ENCODE measurements at regions not wholly inside any gene's neighbourhood (a gene's known extent, or its start where the extent isn't known, plus 50 kb on each side); places are given as distances from the start of the nearest gene placed in this dataset.

DNA sequence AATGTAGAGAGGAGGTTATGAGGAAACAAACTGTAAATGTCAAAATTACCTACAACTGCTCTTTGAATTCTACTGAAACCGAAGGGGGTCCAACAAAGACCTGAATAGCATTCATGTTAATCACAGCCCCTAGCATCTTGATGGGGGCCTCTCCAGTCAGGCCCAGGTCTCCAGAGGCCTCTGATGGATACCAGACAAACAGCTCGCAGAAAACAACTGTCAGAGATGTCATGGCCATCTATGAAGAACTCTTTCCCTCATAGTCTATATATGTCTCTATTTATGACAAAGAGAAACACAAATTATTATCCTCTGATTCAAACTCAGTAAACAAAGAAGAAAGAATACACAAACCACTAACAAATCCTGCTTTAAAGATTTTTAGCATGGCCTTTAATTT is 432.6 kb downstream of the CAAP1 start:
- Mint-ChIP-seq H3K27ac (no peak overlapping the region), H3K4me3 (no peak overlapping the region), H3K9me3 (no peaks in the 10 kb centered on the region), H3K4me1 (no peaks in the 10 kb centered on the region), H3K36me3 (no peaks in the 10 kb centered on the region), H3K27me3 (no peaks in the 10 kb centered on the region)
- ATAC-seq (ENCODE audit: low read depth) (no peak), DNase-seq (ENCODE audit: low spot score in 2 of 2) (no peak)

DNA sequence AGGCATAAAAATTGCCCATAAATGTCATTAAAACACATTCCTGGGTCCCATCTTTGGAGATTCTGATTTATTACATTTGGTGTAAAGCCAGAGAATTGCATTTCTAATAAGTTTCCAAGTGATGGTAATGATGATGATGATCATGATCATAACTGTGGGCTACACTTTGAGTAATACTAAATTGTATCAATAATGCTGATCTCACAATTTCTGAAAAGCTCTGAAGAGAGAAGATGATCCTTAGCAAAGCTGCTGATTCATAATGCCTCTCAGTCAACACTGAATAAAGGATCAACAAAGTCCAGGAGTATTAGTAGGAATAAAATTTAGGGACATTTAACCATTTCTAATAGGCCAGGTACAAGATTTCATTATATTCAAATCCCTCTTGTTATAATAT is 434.5 kb downstream of the CAAP1 start:
- Mint-ChIP-seq H3K4me1 (no peaks in the 10 kb centered on the region), H3K4me3 (no peak overlapping the region), H3K9me3 (no peaks in the 10 kb centered on the region), H3K36me3 (no peaks in the 10 kb centered on the region), H3K27me3 (no peaks in the 10 kb centered on the region), H3K27ac (no peak overlapping the region)
- DNase-seq (ENCODE audit: low spot score in 2 of 2): no peak
- no peak for ATAC-seq (ENCODE audit: low read depth)

DNA sequence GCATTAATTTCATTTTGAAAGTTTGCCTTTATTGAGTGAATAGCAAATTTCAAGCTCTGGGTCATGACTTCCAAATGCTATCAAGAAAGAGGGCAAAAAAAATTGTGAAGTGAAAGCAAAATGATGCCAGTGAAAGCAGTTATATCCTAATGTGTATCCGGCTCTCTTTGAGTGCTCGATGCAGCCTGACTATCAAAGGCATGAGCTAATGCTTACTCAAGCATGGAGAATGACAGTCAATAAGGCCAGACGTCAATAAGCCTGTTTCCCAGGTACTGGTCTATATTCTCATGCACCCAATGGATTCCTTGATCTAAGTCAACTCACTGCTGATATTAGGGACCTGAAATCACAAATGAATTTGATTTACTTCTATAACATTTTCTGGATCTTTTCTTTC is 435.5 kb downstream of the CAAP1 start:
- H3K36me3 Mint-ChIP-seq: no peaks in the 10 kb centered on the region
- H3K27ac Mint-ChIP-seq: no peak overlapping the region
- ATAC-seq (ENCODE audit: low read depth) (no peak), DNase-seq (ENCODE audit: low spot score in 2 of 2) (no peak)
- H3K9me3 Mint-ChIP-seq: peaks cover 4% of the 10 kb centered on the region
- H3K27me3 Mint-ChIP-seq: no peaks in the 10 kb centered on the region
- no peaks in the 10 kb centered on the region for H3K4me1 Mint-ChIP-seq
- H3K4me3 Mint-ChIP-seq: no peak overlapping the region

DNA sequence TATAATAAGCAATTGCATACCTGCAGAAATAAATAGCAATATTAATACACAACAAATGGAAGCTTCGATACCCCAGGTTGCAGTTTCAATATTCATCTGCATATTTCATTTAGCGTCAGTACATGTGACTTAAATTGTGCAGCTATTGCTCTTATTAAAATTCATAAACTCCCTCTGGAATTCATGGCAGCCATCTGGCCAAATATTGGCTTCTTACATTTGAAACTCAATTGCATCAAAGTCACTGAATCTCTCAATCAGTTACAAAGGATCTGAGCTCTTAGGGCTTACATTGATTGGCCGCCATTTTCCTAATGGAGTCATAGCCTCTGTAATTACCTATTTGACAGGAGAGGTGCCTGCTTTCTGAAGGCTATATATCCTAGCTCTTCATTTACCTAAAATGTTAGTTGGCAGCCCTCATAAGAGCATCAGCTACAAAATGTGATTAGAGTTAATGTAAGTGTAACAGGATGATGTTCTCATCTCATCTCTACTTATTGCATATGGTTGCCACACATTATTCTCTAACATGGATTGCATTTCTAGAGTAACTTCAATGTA is 453.5 kb downstream of the CAAP1 start:
- H3K36me3 Mint-ChIP-seq: no peaks in the 10 kb centered on the region
- H3K27me3 Mint-ChIP-seq: no peaks in the 10 kb centered on the region
- no peak for ATAC-seq (ENCODE audit: low read depth)

DNA sequence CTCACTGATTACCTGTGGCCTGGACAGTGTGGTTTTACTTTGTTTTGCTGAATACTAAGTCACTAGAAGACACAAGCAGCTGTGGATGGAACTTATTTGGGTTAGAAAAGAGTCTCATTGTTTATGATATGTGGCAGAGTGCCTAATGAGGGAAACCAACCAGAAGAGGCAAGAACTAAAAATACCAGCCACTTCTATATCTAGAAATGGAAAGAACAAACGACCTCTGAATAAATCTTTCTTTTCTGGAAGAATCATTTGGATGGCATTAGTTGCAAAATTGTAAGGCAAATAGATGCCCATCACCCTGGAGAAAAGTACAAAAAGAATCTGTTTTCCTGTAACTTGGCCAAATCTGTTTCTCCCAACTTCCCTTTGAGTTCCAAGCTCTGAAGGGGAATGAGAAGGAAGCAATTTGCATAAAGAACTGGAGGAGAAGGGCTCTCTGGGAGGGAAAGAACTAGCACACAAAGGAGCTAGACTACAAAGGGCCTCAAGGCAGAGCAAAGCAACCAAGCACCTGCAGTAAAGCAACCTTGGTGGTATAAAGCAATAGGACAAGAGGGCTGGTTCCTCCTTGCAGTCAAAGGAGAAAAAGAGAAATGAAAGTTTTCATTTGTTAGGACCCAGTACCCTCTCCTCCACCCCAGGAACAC is 455.4 kb downstream of the CAAP1 start:
- Mint-ChIP-seq H3K4me3 (no peak overlapping the region), H3K36me3 (no peaks in the 10 kb centered on the region), H3K27ac (no peak overlapping the region), H3K9me3 (peaks cover 5% of the 10 kb centered on the region), H3K27me3 (no peaks in the 10 kb centered on the region), H3K4me1 (no peaks in the 10 kb centered on the region)
- DNase-seq (ENCODE audit: low spot score in 2 of 2) (no peak), ATAC-seq (ENCODE audit: low read depth) (no peak)

More for the DNA sequence above, 453.5 kb downstream of the CAAP1 start:
- peaks cover 5% of the 10 kb centered on the region for H3K9me3 Mint-ChIP-seq
- no peak overlapping the region for H3K4me3 Mint-ChIP-seq
- H3K27ac Mint-ChIP-seq: no peak overlapping the region
- no peaks in the 10 kb centered on the region for H3K4me1 Mint-ChIP-seq
- no peak for DNase-seq (ENCODE audit: low spot score in 2 of 2)

DNA sequence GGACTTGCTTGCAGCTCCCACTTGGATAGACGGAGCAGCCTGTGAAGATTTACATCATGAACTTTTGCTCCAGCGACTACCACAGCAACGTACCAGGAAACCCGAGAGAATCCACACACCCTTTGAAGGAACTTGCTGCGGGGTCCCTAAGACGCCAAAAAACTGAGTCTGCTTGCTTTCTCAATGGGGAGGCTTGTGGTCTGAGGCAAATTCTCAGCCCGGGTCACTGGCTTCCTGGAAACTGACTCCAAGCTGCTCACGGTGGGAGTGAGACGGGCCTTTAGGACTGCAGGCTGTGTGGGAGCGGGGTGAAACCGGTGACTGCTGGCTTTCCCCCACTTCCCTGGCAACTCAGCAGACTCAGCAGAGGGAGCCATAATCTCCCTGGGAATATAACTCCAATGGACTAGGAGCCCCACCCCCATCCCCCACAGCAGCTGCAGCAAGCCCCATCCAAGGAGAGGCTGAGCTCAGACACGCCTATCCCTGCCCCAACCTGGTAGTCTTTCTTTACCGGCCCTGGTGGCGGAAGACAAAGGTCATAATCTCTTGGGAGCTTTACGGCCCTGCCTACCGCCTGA is 466.0 kb downstream of the CAAP1 start:
- Mint-ChIP-seq H3K4me3 (no peak overlapping the region), H3K9me3 (peaks cover 4% of the 10 kb centered on the region), H3K27me3 (no peaks in the 10 kb centered on the region), H3K27ac (no peak overlapping the region), H3K36me3 (no peaks in the 10 kb centered on the region), H3K4me1 (no peaks in the 10 kb centered on the region)
- ATAC-seq (ENCODE audit: low read depth) (no peak), DNase-seq (ENCODE audit: low spot score in 2 of 2) (no peak)

DNA sequence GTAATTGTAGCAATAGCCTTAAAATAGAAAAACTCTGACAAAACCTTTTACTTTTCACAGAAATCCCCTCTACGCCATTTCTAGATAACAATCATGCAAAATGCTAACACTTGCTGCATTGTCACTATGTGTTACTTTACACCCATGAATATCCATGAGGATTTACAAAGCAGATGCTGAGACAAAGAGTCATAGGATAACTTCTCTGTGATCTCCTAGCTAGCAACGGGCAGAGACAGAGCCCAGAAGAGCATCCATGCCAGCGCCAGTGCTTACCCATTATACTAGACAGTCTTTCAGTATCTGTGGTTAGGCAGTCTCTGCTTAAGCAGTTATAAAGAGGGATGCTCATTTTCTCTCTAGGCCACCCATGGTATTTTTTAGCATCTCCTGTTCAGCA is 474.1 kb downstream of the CAAP1 start:
- DNase-seq (ENCODE audit: low spot score in 2 of 2) (no peak), ATAC-seq (ENCODE audit: low read depth) (no peak)
- no peak overlapping the region for H3K27ac Mint-ChIP-seq
- no peaks in the 10 kb centered on the region for H3K4me1 Mint-ChIP-seq
- H3K9me3 Mint-ChIP-seq: peaks cover 1% of the 10 kb centered on the region
- no peaks in the 10 kb centered on the region for H3K36me3 Mint-ChIP-seq
- H3K27me3 Mint-ChIP-seq: no peaks in the 10 kb centered on the region
- no peak overlapping the region for H3K4me3 Mint-ChIP-seq

DNA sequence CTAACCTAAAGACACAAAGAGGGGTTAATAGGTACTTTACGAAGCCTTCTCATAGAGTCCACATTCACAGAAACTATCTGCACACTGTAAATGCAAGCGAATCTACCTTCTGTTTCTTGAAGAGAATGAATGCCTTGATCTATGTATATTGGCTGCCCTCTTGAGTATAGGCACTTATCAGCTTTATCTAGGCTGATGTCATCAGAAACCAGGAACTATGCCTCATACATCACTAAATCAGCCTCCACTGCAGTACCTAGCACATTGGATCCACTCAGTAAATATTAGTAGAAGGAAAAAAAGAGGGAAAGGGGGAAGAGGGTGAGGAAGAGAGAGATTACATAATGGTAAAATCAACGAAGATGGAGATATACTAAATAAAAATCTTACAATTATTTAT is 477.1 kb downstream of the CAAP1 start:
- Mint-ChIP-seq H3K9me3 (peaks cover 3% of the 10 kb centered on the region), H3K4me1 (no peaks in the 10 kb centered on the region), H3K4me3 (no peak overlapping the region), H3K36me3 (no peaks in the 10 kb centered on the region), H3K27me3 (no peaks in the 10 kb centered on the region), H3K27ac (no peak overlapping the region)
- DNase-seq (ENCODE audit: low spot score in 2 of 2): no peak
- no peak for ATAC-seq (ENCODE audit: low read depth)

DNA sequence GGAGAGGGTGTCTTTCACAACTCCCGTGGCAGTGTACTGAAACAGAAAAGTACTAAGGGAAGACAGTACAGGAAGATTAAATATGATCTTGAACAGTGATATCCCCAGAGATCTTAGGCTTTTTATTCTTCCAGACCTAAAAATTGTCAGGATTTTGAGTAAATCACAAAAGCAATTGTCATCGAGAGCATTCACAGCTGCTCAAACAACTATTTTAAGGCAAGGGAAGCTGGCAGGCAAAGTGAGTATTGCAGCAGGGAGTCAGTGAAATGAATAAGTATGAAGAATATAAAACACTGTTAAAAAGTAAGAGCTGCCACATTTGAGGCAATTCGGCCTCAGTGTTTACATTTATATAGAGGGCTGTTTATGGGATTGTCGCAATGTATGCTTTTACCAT is 479.0 kb downstream of the CAAP1 start:
- Mint-ChIP-seq H3K27me3 (no peaks in the 10 kb centered on the region), H3K9me3 (peaks cover 4% of the 10 kb centered on the region), H3K4me1 (no peaks in the 10 kb centered on the region), H3K36me3 (no peaks in the 10 kb centered on the region), H3K4me3 (no peak overlapping the region), H3K27ac (no peak overlapping the region)
- DNase-seq (ENCODE audit: low spot score in 2 of 2) (no peak), ATAC-seq (ENCODE audit: low read depth) (no peak)

DNA sequence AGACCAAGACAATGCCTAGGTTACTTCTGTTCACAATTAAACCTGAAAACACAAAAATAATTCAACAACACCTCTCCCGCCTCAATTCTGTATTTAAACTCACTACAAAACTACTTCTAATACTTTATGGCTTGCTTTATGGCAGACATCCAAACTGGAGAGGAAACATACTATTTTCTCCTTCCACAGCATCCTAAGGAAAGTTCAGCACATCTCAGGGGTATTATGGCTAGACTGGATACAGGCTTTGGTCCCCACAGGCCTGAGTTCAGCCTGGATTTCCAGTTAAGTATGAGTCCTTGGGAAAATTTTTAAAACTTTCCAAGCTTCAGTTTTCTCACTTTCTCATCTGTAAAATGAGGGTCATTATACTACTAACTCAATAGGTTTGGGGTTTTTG is 480.2 kb downstream of the CAAP1 start:
- no peak overlapping the region for H3K27ac Mint-ChIP-seq
- peaks cover 6% of the 10 kb centered on the region for H3K9me3 Mint-ChIP-seq
- no peak for DNase-seq (ENCODE audit: low spot score in 2 of 2)
- H3K4me1 Mint-ChIP-seq: no peaks in the 10 kb centered on the region
- H3K4me3 Mint-ChIP-seq: no peak overlapping the region
- H3K27me3 Mint-ChIP-seq: no peaks in the 10 kb centered on the region
- H3K36me3 Mint-ChIP-seq: no peaks in the 10 kb centered on the region
- ATAC-seq (ENCODE audit: low read depth): no peak

DNA sequence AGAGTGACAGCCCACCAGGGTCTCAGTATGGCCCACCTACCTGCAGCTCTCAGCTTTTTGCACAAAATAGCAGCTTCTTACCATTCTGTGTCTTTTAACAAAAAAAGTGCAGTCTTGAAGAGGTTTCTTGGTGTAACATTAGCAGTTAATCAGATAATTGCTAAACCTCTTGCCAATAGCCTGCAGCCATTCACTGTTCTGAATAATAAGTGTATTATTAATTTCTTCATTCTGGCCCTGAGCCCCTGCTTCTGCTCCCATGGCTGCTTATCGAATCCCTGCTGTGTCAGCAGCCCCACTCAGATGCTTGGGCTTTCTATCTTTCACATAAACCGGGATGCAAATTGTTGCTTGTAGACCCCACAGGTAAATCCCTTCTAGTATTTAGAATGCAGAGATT is 485.9 kb downstream of the CAAP1 start:
- Mint-ChIP-seq H3K27ac (no peak overlapping the region), H3K4me1 (no peaks in the 10 kb centered on the region), H3K9me3 (peaks cover 8% of the 10 kb centered on the region), H3K27me3 (no peaks in the 10 kb centered on the region), H3K4me3 (no peak overlapping the region), H3K36me3 (no peaks in the 10 kb centered on the region)
- DNase-seq (ENCODE audit: low spot score in 2 of 2) (no peak), ATAC-seq (ENCODE audit: low read depth) (no peak)

DNA sequence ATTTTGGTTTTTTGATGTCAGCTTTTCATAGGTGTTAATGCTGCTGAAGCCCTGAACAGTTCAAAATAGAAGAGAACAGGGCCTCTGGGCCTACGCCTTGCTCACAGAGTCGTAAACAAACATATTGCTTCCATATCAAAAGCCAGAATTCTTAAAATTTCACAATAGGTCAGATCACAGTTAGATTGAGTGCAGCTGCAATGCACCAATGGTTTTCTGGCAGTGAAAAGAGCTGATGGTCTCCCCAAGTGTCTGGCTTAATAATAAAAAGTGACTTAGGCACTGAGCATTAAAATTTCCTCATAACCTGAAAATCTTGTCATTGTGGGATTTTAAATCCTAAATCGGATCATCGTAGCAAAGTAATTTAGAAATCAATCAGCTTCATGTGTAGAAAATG is 493.0 kb downstream of the CAAP1 start:
- DNase-seq (ENCODE audit: low spot score in 2 of 2) (no peak), ATAC-seq (ENCODE audit: low read depth) (no peak)
- Mint-ChIP-seq H3K9me3 (peaks cover 3% of the 10 kb centered on the region), H3K36me3 (no peaks in the 10 kb centered on the region), H3K27me3 (no peaks in the 10 kb centered on the region), H3K27ac (no peak overlapping the region), H3K4me1 (no peaks in the 10 kb centered on the region), H3K4me3 (no peak overlapping the region)

DNA sequence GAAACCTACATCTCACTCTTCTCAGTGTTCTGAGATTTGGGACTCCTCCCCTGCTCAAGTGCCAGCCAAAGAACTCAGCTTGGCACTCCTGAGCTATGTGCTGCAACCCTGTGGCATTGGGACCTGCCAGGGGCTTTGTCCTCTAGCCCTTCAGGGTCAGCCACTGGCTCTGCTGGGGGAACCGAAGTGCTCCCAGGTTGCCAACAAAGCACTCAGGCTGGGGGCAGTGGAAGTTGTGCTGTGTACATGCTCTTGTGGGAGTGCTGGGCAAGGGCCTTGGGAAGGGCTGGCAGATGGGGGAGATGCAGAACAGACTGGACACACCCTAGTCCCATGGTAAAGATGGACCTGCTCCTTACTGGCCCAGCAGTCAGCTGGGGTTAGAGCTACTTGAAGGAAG is 498.6 kb downstream of the CAAP1 start:
- H3K27ac Mint-ChIP-seq: no peak overlapping the region
- ATAC-seq (ENCODE audit: low read depth) (no peak), DNase-seq (ENCODE audit: low spot score in 2 of 2) (no peak)
- no peaks in the 10 kb centered on the region for H3K36me3 Mint-ChIP-seq
- H3K4me3 Mint-ChIP-seq: no peak overlapping the region
- peaks cover 15% of the 10 kb centered on the region for H3K9me3 Mint-ChIP-seq
- no peaks in the 10 kb centered on the region for H3K27me3 Mint-ChIP-seq
- no peaks in the 10 kb centered on the region for H3K4me1 Mint-ChIP-seq

DNA sequence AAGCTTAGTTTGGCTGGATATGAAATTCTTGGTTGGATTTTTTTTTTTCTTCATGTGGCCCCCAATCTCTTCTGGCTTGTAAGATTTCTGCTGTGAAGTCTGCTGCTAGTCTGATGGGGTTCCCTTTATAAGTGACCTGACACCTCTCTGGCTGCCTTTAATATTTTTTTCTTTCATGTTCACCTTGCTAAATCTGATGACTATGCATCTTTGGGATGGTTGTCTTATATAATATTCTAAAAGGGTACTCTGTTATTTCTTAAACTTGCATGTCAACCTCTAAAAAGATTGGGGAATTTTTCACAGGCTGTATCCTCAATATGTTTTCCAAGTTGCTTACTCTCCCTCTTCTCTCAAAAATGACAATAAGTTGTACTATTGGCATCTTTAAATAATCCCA is 500.0 kb downstream of the CAAP1 start:
- no peaks in the 10 kb centered on the region for H3K4me1 Mint-ChIP-seq
- no peaks in the 10 kb centered on the region for H3K27me3 Mint-ChIP-seq
- DNase-seq (ENCODE audit: low spot score in 2 of 2) (no peak), ATAC-seq (ENCODE audit: low read depth) (no peak)
- no peak overlapping the region for H3K4me3 Mint-ChIP-seq
- H3K36me3 Mint-ChIP-seq: no peaks in the 10 kb centered on the region
- no peak overlapping the region for H3K27ac Mint-ChIP-seq
- H3K9me3 Mint-ChIP-seq: peaks cover 15% of the 10 kb centered on the region

DNA sequence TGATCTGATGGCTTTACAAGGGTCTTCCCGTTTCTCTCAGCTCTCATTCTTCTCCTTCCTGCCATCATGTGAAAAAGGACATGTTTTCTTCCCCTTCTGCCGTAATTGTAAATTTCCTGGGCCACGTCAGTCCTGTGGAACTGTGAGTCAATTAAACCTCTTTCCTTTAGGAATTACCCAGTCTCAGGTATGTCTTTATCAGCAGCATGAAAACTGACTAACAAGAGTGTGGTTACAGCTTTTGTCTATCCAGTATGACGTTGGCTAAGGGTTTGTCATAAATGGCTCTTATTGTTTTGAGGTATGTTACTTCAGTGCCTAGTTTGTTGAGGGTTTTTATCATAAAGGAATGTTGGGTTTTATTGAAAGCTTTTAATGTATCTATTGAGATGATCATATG is 501.6 kb downstream of the CAAP1 start:
- Mint-ChIP-seq H3K36me3 (no peaks in the 10 kb centered on the region), H3K27ac (no peak overlapping the region), H3K4me3 (no peak overlapping the region), H3K9me3 (peaks cover 15% of the 10 kb centered on the region), H3K27me3 (no peaks in the 10 kb centered on the region), H3K4me1 (no peaks in the 10 kb centered on the region)
- DNase-seq (ENCODE audit: low spot score in 2 of 2) (no peak), ATAC-seq (ENCODE audit: low read depth) (no peak)
